Lower leg skin (tissue), 3 donors: ENCODE measurements at regions not wholly inside any gene's neighbourhood (a gene's known extent, or its start where the extent isn't known, plus 50 kb on each side); places are given as distances from the start of the nearest gene placed in this dataset.

Experiments used
- POLR2A ChIP-seq, 2 donors: fragments of 450-650 bp; IDR thresholded peaks; one replicate each; pipeline ENCODE4 v1.6.1; 2016 to 2017; ENCODE audit warnings: antibody characterized with exemption in 2 of 2, mild to moderate bottlenecking in 1 of 2, moderate library complexity in 1 of 2
- TF ChIP-seq, protein P1 (sequence below), 3 donors: fragments of 450-650 bp; IDR thresholded peaks; one replicate each; pipeline ENCODE4 v1.5.1; 2016; ENCODE audit warnings: antibody characterized with exemption in 3 of 3, mild to moderate bottlenecking in 3 of 3, moderate library complexity in 2 of 3

DNA sequence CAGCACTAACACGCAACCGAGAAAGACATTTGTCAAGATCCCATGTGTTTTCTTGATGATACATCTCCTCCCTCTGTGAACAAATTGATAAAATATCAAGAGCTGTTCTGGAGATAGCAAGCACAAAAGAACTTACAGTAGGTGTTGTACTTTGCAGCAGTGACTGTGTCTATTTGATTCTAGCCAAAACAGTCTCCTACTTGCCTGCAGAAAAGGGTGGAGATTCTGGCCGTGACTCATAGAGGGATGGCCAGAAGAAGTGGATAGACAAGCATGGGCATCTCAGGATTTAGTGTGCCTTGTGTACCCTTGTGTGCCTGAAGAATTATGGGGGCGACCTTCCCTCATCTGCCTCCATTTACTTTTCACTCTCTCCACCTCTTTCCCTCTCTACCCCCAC lies 458.4 kb upstream of the LRRC7 start:
- no peak for TF ChIP-seq POLR2A (IDR thresholded peaks at IDR 0.05)
- TF ChIP-seq, protein P1, sequence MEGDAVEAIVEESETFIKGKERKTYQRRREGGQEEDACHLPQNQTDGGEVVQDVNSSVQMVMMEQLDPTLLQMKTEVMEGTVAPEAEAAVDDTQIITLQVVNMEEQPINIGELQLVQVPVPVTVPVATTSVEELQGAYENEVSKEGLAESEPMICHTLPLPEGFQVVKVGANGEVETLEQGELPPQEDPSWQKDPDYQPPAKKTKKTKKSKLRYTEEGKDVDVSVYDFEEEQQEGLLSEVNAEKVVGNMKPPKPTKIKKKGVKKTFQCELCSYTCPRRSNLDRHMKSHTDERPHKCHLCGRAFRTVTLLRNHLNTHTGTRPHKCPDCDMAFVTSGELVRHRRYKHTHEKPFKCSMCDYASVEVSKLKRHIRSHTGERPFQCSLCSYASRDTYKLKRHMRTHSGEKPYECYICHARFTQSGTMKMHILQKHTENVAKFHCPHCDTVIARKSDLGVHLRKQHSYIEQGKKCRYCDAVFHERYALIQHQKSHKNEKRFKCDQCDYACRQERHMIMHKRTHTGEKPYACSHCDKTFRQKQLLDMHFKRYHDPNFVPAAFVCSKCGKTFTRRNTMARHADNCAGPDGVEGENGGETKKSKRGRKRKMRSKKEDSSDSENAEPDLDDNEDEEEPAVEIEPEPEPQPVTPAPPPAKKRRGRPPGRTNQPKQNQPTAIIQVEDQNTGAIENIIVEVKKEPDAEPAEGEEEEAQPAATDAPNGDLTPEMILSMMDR (IDR thresholded peaks at IDR 0.05): no peak
